ENCODE measurements at regions not wholly inside any gene's neighbourhood (a gene's known extent, or its start where the extent isn't known, plus 50 kb on each side); places are given as distances from the start of the nearest gene placed in this dataset.

- no peaks in the 10 kb centered on the region for H3K36me3 Mint-ChIP-seq (ENCODE audit: insufficient read depth, unreplicated experiment)
- no peak overlapping the region for H3K4me3 Mint-ChIP-seq (ENCODE audit: unreplicated experiment)
- no peaks in the 10 kb centered on the region for H3K9me3 ChIP-seq
- intact Hi-C loops (cut with micrococcal nuclease; ENCODE audit: unreplicated experiment), result no loop called here
- ChIA-PET POLR2A (no interaction called here), CTCF (no interaction called here)
- H3K27me3 ChIP-seq (replicated peaks; ENCODE audit: control insufficient read depth, insufficient read depth, low read length), result no peaks in the 10 kb centered on the region
- no peak overlapping the region for H3K4me3 ChIP-seq (ENCODE audit: low read depth, low read length)
- no peaks in the 10 kb centered on the region for H3K36me3 ChIP-seq (ENCODE audit: control insufficient read depth, insufficient read depth, low read length)
- TF ChIP-seq, protein P1, sequence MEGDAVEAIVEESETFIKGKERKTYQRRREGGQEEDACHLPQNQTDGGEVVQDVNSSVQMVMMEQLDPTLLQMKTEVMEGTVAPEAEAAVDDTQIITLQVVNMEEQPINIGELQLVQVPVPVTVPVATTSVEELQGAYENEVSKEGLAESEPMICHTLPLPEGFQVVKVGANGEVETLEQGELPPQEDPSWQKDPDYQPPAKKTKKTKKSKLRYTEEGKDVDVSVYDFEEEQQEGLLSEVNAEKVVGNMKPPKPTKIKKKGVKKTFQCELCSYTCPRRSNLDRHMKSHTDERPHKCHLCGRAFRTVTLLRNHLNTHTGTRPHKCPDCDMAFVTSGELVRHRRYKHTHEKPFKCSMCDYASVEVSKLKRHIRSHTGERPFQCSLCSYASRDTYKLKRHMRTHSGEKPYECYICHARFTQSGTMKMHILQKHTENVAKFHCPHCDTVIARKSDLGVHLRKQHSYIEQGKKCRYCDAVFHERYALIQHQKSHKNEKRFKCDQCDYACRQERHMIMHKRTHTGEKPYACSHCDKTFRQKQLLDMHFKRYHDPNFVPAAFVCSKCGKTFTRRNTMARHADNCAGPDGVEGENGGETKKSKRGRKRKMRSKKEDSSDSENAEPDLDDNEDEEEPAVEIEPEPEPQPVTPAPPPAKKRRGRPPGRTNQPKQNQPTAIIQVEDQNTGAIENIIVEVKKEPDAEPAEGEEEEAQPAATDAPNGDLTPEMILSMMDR (IDR thresholded peaks at IDR 0.05; ENCODE audit: insufficient read depth in 1 of 2, low read depth in 1 of 2, low read length in 1 of 2, severe bottlenecking in 1 of 2, unreplicated experiment in 1 of 2), result no peak
- H3K4me1 ChIP-seq, result peaks cover 17% of the 10 kb centered on the region
- H3K9me3 Mint-ChIP-seq (ENCODE audit: unreplicated experiment), result no peaks in the 10 kb centered on the region
- BruUV-seq (replicated peaks), result no TSS peak
- H3K27ac Mint-ChIP-seq (ENCODE audit: unreplicated experiment), result no peak overlapping the region
- no peaks in the 10 kb centered on the region for H3K27me3 Mint-ChIP-seq (ENCODE audit: insufficient read depth, unreplicated experiment)
- peaks cover 23% of the 10 kb centered on the region for H3K4me1 Mint-ChIP-seq (ENCODE audit: low read depth, unreplicated experiment)
- DNase-seq, result no peak
These were observed 142.0 kb upstream of the SOX4 start for GRCh38 chr6:21451546-21452013.

DNA sequence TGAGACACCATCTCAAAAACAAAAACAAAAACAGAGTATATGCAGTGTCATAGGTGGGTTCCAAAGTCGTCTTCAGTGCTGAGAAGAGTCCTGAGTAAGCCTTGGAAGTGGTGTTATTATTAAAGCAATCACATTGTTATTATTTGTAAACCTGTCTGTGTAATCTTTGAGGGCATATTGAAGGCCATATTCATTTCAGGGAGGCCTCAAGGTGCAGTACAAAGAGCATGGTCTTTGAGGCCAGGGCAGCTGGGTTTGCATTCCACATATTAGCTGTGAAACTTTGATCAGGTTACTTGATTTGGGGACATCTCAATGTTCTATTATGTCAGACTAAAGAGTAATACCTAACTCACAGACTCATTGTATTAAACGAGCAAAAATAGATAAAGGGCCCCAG is 139.3 kb upstream of the SOX4 start:
- Mint-ChIP-seq H3K27me3 (ENCODE audit: insufficient read depth, unreplicated experiment) (no peaks in the 10 kb centered on the region), H3K4me3 (ENCODE audit: unreplicated experiment) (no peak overlapping the region), H3K36me3 (ENCODE audit: insufficient read depth, unreplicated experiment) (no peaks in the 10 kb centered on the region), H3K9me3 (ENCODE audit: unreplicated experiment) (no peaks in the 10 kb centered on the region), H3K4me1 (ENCODE audit: low read depth, unreplicated experiment) (peaks cover 23% of the 10 kb centered on the region), H3K27ac (ENCODE audit: unreplicated experiment) (no peak overlapping the region)
- peaks cover 24% of the 10 kb centered on the region for H3K4me1 ChIP-seq
- ChIA-PET POLR2A (no interaction called here), CTCF (no interaction called here)
- TF ChIP-seq, protein P1 (IDR thresholded peaks at IDR 0.05; ENCODE audit: insufficient read depth in 1 of 2, low read depth in 1 of 2, low read length in 1 of 2, severe bottlenecking in 1 of 2, unreplicated experiment in 1 of 2), result no peak
- DNase-seq, result no peak
- H3K4me3 ChIP-seq (ENCODE audit: low read depth, low read length), result no peak overlapping the region
- no peaks in the 10 kb centered on the region for H3K9me3 ChIP-seq
- no peaks in the 10 kb centered on the region for H3K36me3 ChIP-seq (ENCODE audit: control insufficient read depth, insufficient read depth, low read length)
- intact Hi-C loops (cut with micrococcal nuclease; ENCODE audit: unreplicated experiment), result no loop called here
- H3K27me3 ChIP-seq (replicated peaks; ENCODE audit: control insufficient read depth, insufficient read depth, low read length), result no peaks in the 10 kb centered on the region
- no TSS peak for BruUV-seq (replicated peaks)

- ChIA-PET POLR2A (no interaction called here), CTCF (no interaction called here)
- Mint-ChIP-seq H3K27ac (ENCODE audit: unreplicated experiment) (no peak overlapping the region), H3K4me1 (ENCODE audit: low read depth, unreplicated experiment) (peaks cover 23% of the 10 kb centered on the region), H3K27me3 (ENCODE audit: insufficient read depth, unreplicated experiment) (no peaks in the 10 kb centered on the region), H3K36me3 (ENCODE audit: insufficient read depth, unreplicated experiment) (no peaks in the 10 kb centered on the region), H3K9me3 (ENCODE audit: unreplicated experiment) (no peaks in the 10 kb centered on the region), H3K4me3 (ENCODE audit: unreplicated experiment) (no peak overlapping the region)
- Histone ChIP-seq H3K4me1 (peaks cover 24% of the 10 kb centered on the region), H3K4me3 (ENCODE audit: low read depth, low read length) (no peak overlapping the region), H3K9me3 (no peaks in the 10 kb centered on the region), H3K27me3 (replicated peaks; ENCODE audit: control insufficient read depth, insufficient read depth, low read length) (no peaks in the 10 kb centered on the region), H3K36me3 (ENCODE audit: control insufficient read depth, insufficient read depth, low read length) (no peaks in the 10 kb centered on the region)
- BruUV-seq (replicated peaks), result no TSS peak
- TF ChIP-seq, protein P1 (IDR thresholded peaks at IDR 0.05; ENCODE audit: insufficient read depth in 1 of 2, low read depth in 1 of 2, low read length in 1 of 2, severe bottlenecking in 1 of 2, unreplicated experiment in 1 of 2), result no peak
- intact Hi-C loops (cut with micrococcal nuclease; ENCODE audit: unreplicated experiment), result no loop called here
- no peak for DNase-seq
These were observed 138.5 kb upstream of the SOX4 start for GRCh38 chr6:21455071-21455470.
